GM12878 (cell line): ENCODE measurements at regions not wholly inside any gene's neighbourhood (a gene's known extent, or its start where the extent isn't known, plus 50 kb on each side); places are given as distances from the start of the nearest gene placed in this dataset.

Experiments used
- ATAC-seq: fragments of 200-7000 bp; cut with Tn5 transposase; 3 replicates; pipeline ENCODE4 v1.9.1; 2020; ENCODE audit warnings: mild to moderate bottlenecking, moderate library complexity
- BruUV-seq: library from RNA; stranded (reverse); fragments of 400-500 nt; replicated peaks from 2 replicates; lab custom pipeline; 2021; lab: Mats Ljungman, UMichigan
- CTCF ChIA-PET: fragments of 300-600 bp; sonication (Branson Sonifier 250); formaldehyde crosslinking; extraction: SDS; loops from one replicate; lab custom pipeline; 2021; ENCODE audit warnings: inconsistent platforms; lab: Yijun Ruan, JAX
- POLR2A ChIA-PET: fragments of 350-600 bp; formaldehyde crosslinking; extraction: SDS; loops from one replicate; lab custom pipeline; 2021; ENCODE audit warnings: inconsistent platforms; lab: Charles Lee
- RAD21 ChIA-PET: fragments of 300-600 bp; sonication (Branson Sonifier 250); formaldehyde crosslinking; loops from one replicate; lab custom pipeline; 2023; ENCODE audit warnings: antibody characterized with exemption; ENCODE audit not compliant: unreplicated experiment; lab: Charles Lee
- SMC1A ChIA-PET: fragments of 300-600 bp; sonication (Branson Sonifier 250); formaldehyde crosslinking; loops from one replicate; lab custom pipeline; 2023; ENCODE audit not compliant: unreplicated experiment, uncharacterized antibody; lab: Charles Lee
- DNase-seq: peaks from one replicate; pipeline ENCODE4 v3.0.0-alpha.2; 2011; ENCODE audit warnings: low read depth, low spot score
- FAIRE-seq: peaks from 3 replicates; lab custom pipeline; 2011; peaks lifted over from hg19 to GRCh38; lab: Jason Lieb, UNC
- H2AFZ ChIP-seq: 2 replicates; pipeline ENCODE4 v1.6.0; 2011; ENCODE audit warnings: low read depth, low read length, control low read depth; ENCODE audit not compliant: control insufficient read depth
- H3K27ac ChIP-seq: 2 replicates; pipeline ENCODE4 v1.5.1; 2011; ENCODE audit warnings: control low read depth; ENCODE audit not compliant: control insufficient read depth, insufficient read depth
- H3K27me3 ChIP-seq, 2 experiments: replicated peaks in 1 of 2; 2 replicates each; pipeline versions ENCODE4 v1.6.0 to v1.6.1; 2011; ENCODE audit warnings: low read length in 1 of 2; ENCODE audit not compliant: control insufficient read depth in 2 of 2, insufficient read depth in 2 of 2
- H3K36me3 ChIP-seq, 2 experiments: 2 replicates each; pipeline ENCODE4 v1.5.1; 2011; ENCODE audit warnings: low read length in 1 of 2; ENCODE audit not compliant: control insufficient read depth in 2 of 2, insufficient read depth in 2 of 2
- H3K4me1 ChIP-seq: 2 replicates; pipeline ENCODE4 v1.6.1; 2011; ENCODE audit warnings: mild to moderate bottlenecking, low read length, moderate library complexity, mixed read lengths; ENCODE audit not compliant: control insufficient read depth, insufficient read depth
- H3K4me2 ChIP-seq: 2 replicates; pipeline ENCODE4 v1.6.0; 2011; ENCODE audit warnings: control low read depth; ENCODE audit not compliant: control insufficient read depth, insufficient read depth
- H3K4me3 ChIP-seq: fragments of 200-600 bp; sonication (generic); 2 replicates; pipeline ENCODE4 v1.5.1; 2016
- H3K79me2 ChIP-seq: 2 replicates; pipeline ENCODE4 v1.6.0; 2011; ENCODE audit warnings: low read length; ENCODE audit not compliant: control insufficient read depth, insufficient read depth
- H3K9ac ChIP-seq: 2 replicates; pipeline ENCODE4 v1.8.0; 2011; ENCODE audit warnings: low read length, control low read depth, mixed read lengths; ENCODE audit not compliant: control insufficient read depth, insufficient read depth
- H3K9me3 ChIP-seq: replicated peaks from 3 replicates; pipeline ENCODE4 v1.5.1; 2011; ENCODE audit warnings: mild to moderate bottlenecking, low read length; ENCODE audit not compliant: control insufficient read depth, insufficient read depth
- H4K20me1 ChIP-seq: 2 replicates; pipeline ENCODE4 v1.6.0; 2011; ENCODE audit not compliant: control insufficient read depth, insufficient read depth
- BMI1 ChIP-seq: fragments of 450-650 bp; IDR thresholded peaks from 2 replicates; pipeline ENCODE4 v1.6.1; 2016; ENCODE audit warnings: mild to moderate bottlenecking, moderate library complexity, borderline replicate concordance
- CBX3 ChIP-seq: fragments of 200-600 bp; sonication (generic); IDR thresholded peaks from 2 replicates; pipeline ENCODE4 v1.6.1; 2016; ENCODE audit warnings: low read depth, borderline replicate concordance
- ELK1 ChIP-seq: IDR thresholded peaks from 2 replicates; pipeline ENCODE4 v1.6.1; 2012; ENCODE audit warnings: low read depth, low read length, improper control_type of control experiment
- EZH2 ChIP-seq: IDR thresholded peaks from 2 replicates; pipeline ENCODE4 v1.6.1; 2012; ENCODE audit warnings: low read depth, mild to moderate bottlenecking, control low read depth, inconsistent platforms, low read length, borderline replicate concordance; ENCODE audit not compliant: control insufficient read depth
- FOS ChIP-seq: IDR thresholded peaks from 3 replicates; pipeline ENCODE4 v1.6.1; 2011; ENCODE audit warnings: borderline replicate concordance; ENCODE audit not compliant: insufficient read length; ENCODE audit errors: extremely low read depth
- FOXM1 ChIP-seq: IDR thresholded peaks from 2 replicates; pipeline ENCODE4 v1.6.1; 2012; ENCODE audit warnings: low read depth, mild to moderate bottlenecking, inconsistent platforms, low read length, moderate library complexity
- IRF3 ChIP-seq: fragments of 450-650 bp; IDR thresholded peaks from 2 replicates; pipeline ENCODE4 v1.6.1; 2014; ENCODE audit warnings: mild to moderate bottlenecking
- RCOR1 ChIP-seq: conservative IDR thresholded peaks from 2 replicates; pipeline ENCODE4 v1.6.1; 2012; ENCODE audit warnings: low read depth, low read length, improper control_type of control experiment
- SMAD5 ChIP-seq: IDR thresholded peaks from 2 replicates; pipeline ENCODE4 v1.6.1; 2016; ENCODE audit warnings: antibody characterized with exemption, low read depth
- SREBF1 ChIP-seq: IDR thresholded peaks from 2 replicates; pipeline ENCODE4 v1.6.1; 2012; ENCODE audit warnings: mild to moderate bottlenecking, low read length
- SUZ12 ChIP-seq: fragments of 200-600 bp; sonication (generic); IDR thresholded peaks from one replicate; pipeline ENCODE4 v1.6.1; 2018; ENCODE audit warnings: antibody characterized with exemption, mild to moderate bottlenecking; ENCODE audit not compliant: unreplicated experiment
- YBX1 ChIP-seq: fragments of 450-650 bp; IDR thresholded peaks from 2 replicates; pipeline ENCODE4 v1.6.1; 2016; ENCODE audit warnings: antibody characterized with exemption
- YY1 ChIP-seq: IDR thresholded peaks from 2 replicates; pipeline ENCODE4 v1.6.1; 2011; ENCODE audit warnings: low read depth, mild to moderate bottlenecking, low read length
- ZBED1 ChIP-seq: IDR thresholded peaks from 2 replicates; pipeline ENCODE4 v1.6.1; 2016; ENCODE audit warnings: borderline replicate concordance
- ZNF622 ChIP-seq: fragments of 450-650 bp; IDR thresholded peaks from 2 replicates; pipeline ENCODE4 v1.6.1; 2017; ENCODE audit warnings: mild to moderate bottlenecking, inconsistent platforms
- WGBS: methylation state at CpG from one replicate; pipeline ENCODE4 v1.1.6; 2016; ENCODE audit warnings: low lambda C conversion rate; ENCODE audit not compliant: insufficient replicate concordance, insufficient coverage; ENCODE audit errors: missing lambda C conversion rate; 5-methylcytosine and 5-hydroxymethylcytosine counted together
- in situ Hi-C: fragments of 300-500 bp; cut with MboI; formaldehyde crosslinking; loops from 9 replicates; pipeline ENCODE4 v1.14.3; 2018; ENCODE audit warnings: mixed read lengths
- intact Hi-C: fragments of 100-400 bp; cut with micrococcal nuclease; formaldehyde crosslinking; loops from one replicate; pipeline ENCODE4 v1.14.2; 2022; ENCODE audit not compliant: unreplicated experiment

- TF ChIP-seq CBX3 (no peak), ZNF622 (no peak)
- TF ChIP-seq, all 136 proteins: peak for 0
Measured at GRCh38 chr12:87768501-87769287, 260.5 kb downstream of the C12orf50 start (continued).

- Histone ChIP-seq H3K4me1 (no peaks in the 10 kb centered on the region), H3K36me3 (no peaks in the 10 kb centered on the region), H2AFZ (no peak overlapping the region), H3K27ac (no peak overlapping the region), H3K9ac (no peak overlapping the region), H3K4me2 (no peak overlapping the region), H3K4me3 (no peak overlapping the region), H4K20me1 (no peaks in the 10 kb centered on the region), H3K9me3 (no peaks in the 10 kb centered on the region), H3K27me3 (no peaks in the 10 kb centered on the region), H3K79me2 (no peaks in the 10 kb centered on the region)
- DNase-seq (no peak), ATAC-seq (no peak), FAIRE-seq (no peak)
- POLR2A ChIA-PET = no interaction called here
- in situ Hi-C loops = no loop called here
- intact Hi-C loops = loop anchor here (5.0 kb wide), 1 partner anchor 49 kb away; no protein-coding TSS in a partner anchor
- CTCF ChIA-PET = no interaction called here
- BruUV-seq = no TSS peak
- TF ChIP-seq EZH2 (no peak), RCOR1 (no peak), BMI1 (no peak)
- RAD21 ChIA-PET = no interaction called here
- SMC1A ChIA-PET = interaction anchor here (1.0 kb wide), 1 partner anchor 9 kb away, joined by 3 read pairs; no protein-coding TSS in a partner anchor
Measured at GRCh38 chr12:87766044-87766443, 263.2 kb downstream of the C12orf50 start.

- 28% methylated on average over 2 of the region's 2 CpGs for WGBS
- intact Hi-C loops = no loop called here
- no TSS peak for BruUV-seq
Measured at GRCh38 chr12:87760943-87761342, 268.3 kb downstream of the C12orf50 start.

More at GRCh38 chr12:87760943-87761342, 268.3 kb downstream of the C12orf50 start:
- in situ Hi-C loops = no loop called here
- Histone ChIP-seq H3K27me3 (no peaks in the 10 kb centered on the region), H3K9me3 (no peaks in the 10 kb centered on the region), H3K36me3 (no peaks in the 10 kb centered on the region), H2AFZ (no peak overlapping the region), H3K4me1 (no peaks in the 10 kb centered on the region), H3K79me2 (no peaks in the 10 kb centered on the region), H3K4me3 (no peak overlapping the region), H3K27ac (no peak overlapping the region), H3K9ac (no peak overlapping the region), H4K20me1 (no peaks in the 10 kb centered on the region), H3K4me2 (no peak overlapping the region)
- SMC1A ChIA-PET = no interaction called here
- DNase-seq = no peak
- CTCF ChIA-PET = no interaction called here
- no peak for FAIRE-seq
- RAD21 ChIA-PET = no interaction called here
- POLR2A ChIA-PET = no interaction called here
- ATAC-seq = no peak
- TF ChIP-seq ZBED1 (no peak), SREBF1 (no peak), FOXM1 (no peak), SMAD5 (no peak), IRF3 (no peak), YBX1 (no peak), YY1 (no peak), ELK1 (no peak), SUZ12 (no peak), FOS (no peak), ZNF622 (no peak), RCOR1 (no peak)
